Ovary (tissue), 7 donors: ENCODE measurements at regions not wholly inside any gene's neighbourhood (a gene's known extent, or its start where the extent isn't known, plus 50 kb on each side); places are given as distances from the start of the nearest gene placed in this dataset.

Experiments
- DNase-seq, 5 donors: peaks; one replicate each; pipeline ENCODE4 v3.0.0-alpha.2; 2019 to 2020
- H3K27ac ChIP-seq, 2 donors: fragments of 200-600 bp; one replicate each; pipeline versions ENCODE4 v1.5.1 to v1.8.0; 2019 to 2022
- H3K27me3 ChIP-seq: fragments of 200-600 bp; one replicate; pipeline ENCODE4 v1.8.0; 2022
- H3K36me3 ChIP-seq: fragments of 200-600 bp; sonication (generic); one replicate; pipeline ENCODE4 v1.5.1; 2019
- H3K4me1 ChIP-seq: one replicate; pipeline ENCODE4 v1.8.1; 2013; ENCODE audit warnings: mild to moderate bottlenecking, moderate library complexity; ENCODE audit not compliant: insufficient read depth
- H3K4me3 ChIP-seq: fragments of 200-600 bp; sonication (generic); one replicate; pipeline ENCODE4 v1.5.1; 2017
- H3K9me3 ChIP-seq, 2 donors: fragments of 200-600 bp in 1 of 2; sonication (generic) in 1 of 2; one replicate each; pipeline versions ENCODE4 v1.5.1 to v1.8.1; 2013 to 2019; ENCODE audit warnings: mild to moderate bottlenecking in 1 of 2, moderate library complexity in 1 of 2
- CTCF ChIP-seq, 3 donors: fragments of 450-650 bp in 2 of 3; fragments of 200-600 bp in 1 of 3; IDR thresholded peaks; one replicate each; pipeline versions ENCODE4 v1.5.1 to v1.8.0; 2016 to 2022; ENCODE audit warnings: antibody characterized with exemption in 3 of 3, mild to moderate bottlenecking in 1 of 3
- EP300 ChIP-seq: sonication (generic); formaldehyde crosslinking; IDR thresholded peaks from one replicate; pipeline ENCODE4 v1.6.1; 2017; ENCODE audit warnings: antibody characterized with exemption
- POLR2A ChIP-seq: fragments of 450-650 bp; IDR thresholded peaks from one replicate; pipeline ENCODE4 v1.6.1; 2017; ENCODE audit warnings: antibody characterized with exemption, mild to moderate bottlenecking, moderate library complexity
- WGBS, 3 donors: extraction: QIAGEN DNeasy Blood & Tissue Kit in 1 of 3; methylation state at CpG; one replicate each; pipeline versions ENCODE4 v1.1.5 to v1.1.7; 2013 to 2017; 5-methylcytosine and 5-hydroxymethylcytosine counted together
- intact Hi-C, 4 donors: fragments of 100-400 bp; cut with DNase I; formaldehyde crosslinking; loops; one replicate each; pipeline versions ENCODE4 v1.11.0 to v1.15.1; 2022 to 2023
- donor health status: DM: no; HTN: no; CAD: no; lungs with moderate emphysema.
- donor health status: DM: no; HTN: no; CAD: no.
- donor health status: Bipolar disorder and iron deficiency.
- donor health status: DM: no; HTN: no; CAD: no.
- donor health status: DM: yes; HTN: yes; CAD: no.

GRCh38 chr1:70490153-70490552 is 79.1 kb downstream of the CTH start:
- WGBS, 3 donors, result 90 to 96% (median 92%) methylated on average over 1 of the region's 1 CpG
- DNase-seq, result no peak
- Histone ChIP-seq H3K36me3 (no peaks in the 10 kb centered on the region), H3K4me1 (peaks cover 7% of the 10 kb centered on the region), H3K27me3 (no peaks in the 10 kb centered on the region), H3K9me3 (no peaks in the 10 kb centered on the region), H3K27ac (no peak overlapping the region), H3K4me3 (no peak overlapping the region)
- TF ChIP-seq EP300, result no peak
- no peak for TF ChIP-seq CTCF (IDR thresholded peaks at IDR 0.05)
- TF ChIP-seq POLR2A, result no peak
- intact Hi-C loops, result no loop called here

DNA sequence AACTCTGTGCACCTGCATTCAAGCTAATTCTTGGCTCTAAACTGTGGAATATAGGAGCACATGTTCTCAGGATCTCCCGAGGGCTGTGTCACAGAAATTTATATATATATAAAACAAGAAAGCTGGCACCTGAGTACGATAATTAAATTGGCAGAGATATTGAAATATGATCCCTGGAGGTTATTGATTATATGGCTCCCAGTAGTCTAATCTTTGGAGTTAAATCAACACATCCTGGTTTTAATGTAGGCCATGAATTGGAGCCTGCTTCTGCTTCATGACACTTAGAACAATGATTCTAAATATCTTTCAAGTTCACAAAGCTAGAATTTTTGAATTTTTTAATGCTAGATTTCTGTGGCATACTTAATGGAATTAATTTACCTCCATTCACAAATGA is 84.3 kb downstream of the CTH start:
- DNase-seq, result no peak
- no peak for TF ChIP-seq EP300
- TF ChIP-seq POLR2A, result no peak
- TF ChIP-seq CTCF (IDR thresholded peaks at IDR 0.05), result no peak
- Histone ChIP-seq H3K4me3 (no peak overlapping the region), H3K9me3 (no peaks in the 10 kb centered on the region), H3K36me3 (no peaks in the 10 kb centered on the region), H3K27me3 (no peaks in the 10 kb centered on the region), H3K27ac (no peak overlapping the region), H3K4me1 (no peaks in the 10 kb centered on the region)
- WGBS, 3 donors, result 60 to 69% (median 64%) methylated on average over 2 of the region's 2 CpGs
- intact Hi-C loops, result no loop called here

GRCh38 chr1:70496181-70496580 is 85.1 kb downstream of the CTH start:
- no peak for TF ChIP-seq POLR2A
- TF ChIP-seq EP300, result no peak
- TF ChIP-seq CTCF (IDR thresholded peaks at IDR 0.05), result no peak
- Histone ChIP-seq H3K9me3 (no peaks in the 10 kb centered on the region), H3K27me3 (no peaks in the 10 kb centered on the region), H3K36me3 (no peaks in the 10 kb centered on the region), H3K27ac (no peak overlapping the region), H3K4me1 (no peaks in the 10 kb centered on the region), H3K4me3 (no peak overlapping the region)
- WGBS, 3 donors, result 64 to 75% (median 64%) methylated on average over 2 of the region's 2 CpGs
- intact Hi-C loops, result no loop called here
- no peak for DNase-seq

- H3K4me3 ChIP-seq, result no peak overlapping the region
- 72 to 81% (median 78%) methylated on average over 3 of the region's 3 CpGs for WGBS, 3 donors
- H3K9me3 ChIP-seq, result no peaks in the 10 kb centered on the region
- no peaks in the 10 kb centered on the region for H3K4me1 ChIP-seq
- H3K27me3 ChIP-seq, result no peaks in the 10 kb centered on the region
- no peak for DNase-seq
- intact Hi-C loops, result no loop called here
- TF ChIP-seq CTCF (IDR thresholded peaks at IDR 0.05), result no peak
- TF ChIP-seq EP300, result no peak
- no peak for TF ChIP-seq POLR2A
- H3K27ac ChIP-seq, result no peak overlapping the region
- H3K36me3 ChIP-seq, result no peaks in the 10 kb centered on the region
Measured at GRCh38 chr1:70497152-70497551, 86.1 kb downstream of the CTH start.

- H3K4me3 ChIP-seq, result no peak overlapping the region
- no peaks in the 10 kb centered on the region for H3K9me3 ChIP-seq
- H3K4me1 ChIP-seq, result no peaks in the 10 kb centered on the region
- intact Hi-C loops, result no loop called here
- DNase-seq, result no peak
- H3K27me3 ChIP-seq, result no peaks in the 10 kb centered on the region
- no peak overlapping the region for H3K27ac ChIP-seq
- WGBS, 3 donors, result 38 to 40% (median 39%) methylated on average over 2 of the region's 2 CpGs
- H3K36me3 ChIP-seq, result no peaks in the 10 kb centered on the region
- no peak for TF ChIP-seq EP300
- no peak for TF ChIP-seq POLR2A
Measured at GRCh38 chr1:70498666-70499065, 87.6 kb downstream of the CTH start.
